ENCODE measurements at regions not wholly inside any gene's neighbourhood (a gene's known extent, or its start where the extent isn't known, plus 50 kb on each side); places are given as distances from the start of the nearest gene placed in this dataset.
A peak's percentile ranks its signal among the peaks of the same experiment; 100 is the strongest.
"Not testable (repeated sequence)": the region's sequence is repeated elsewhere in the genome, so short reads cannot be mapped to it uniquely, and the experiment has no call there.

DNA sequence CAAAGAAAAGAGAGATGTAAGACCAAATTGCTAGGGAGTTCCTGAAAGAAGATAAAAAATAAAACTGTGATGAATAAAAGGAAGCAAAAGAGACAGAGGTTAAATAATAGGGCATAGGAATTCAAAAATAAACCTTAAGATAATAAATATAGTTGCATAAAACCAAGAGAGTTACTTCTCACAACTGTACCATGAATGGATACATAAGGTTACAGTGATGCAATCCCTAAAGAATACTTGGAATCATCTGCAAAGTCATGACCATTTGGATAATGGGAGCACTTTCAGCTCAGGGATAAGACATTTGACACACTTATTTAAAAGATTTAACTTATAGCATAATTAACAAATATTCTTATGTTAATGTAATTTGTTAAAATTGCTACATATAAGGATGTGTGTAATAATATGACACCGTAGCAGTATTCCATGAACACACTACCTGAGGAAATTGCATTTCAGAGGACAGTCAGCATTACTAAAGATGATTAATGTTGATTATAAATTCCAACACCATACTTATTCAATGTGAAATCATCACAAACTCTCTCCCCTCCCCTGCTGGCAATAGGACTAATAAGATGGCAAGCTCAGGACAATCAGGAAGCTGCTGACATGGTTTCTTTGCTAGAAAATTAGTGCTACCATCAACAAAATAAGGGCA lies 202.1 kb upstream of the AKR1E2 start:
- in situ Hi-C loops (cut with HindIII; ENCODE audit: low pct_unique_long_range_greater_than_20kb, low sequenced_read_pairs) = no loop called here

DNA sequence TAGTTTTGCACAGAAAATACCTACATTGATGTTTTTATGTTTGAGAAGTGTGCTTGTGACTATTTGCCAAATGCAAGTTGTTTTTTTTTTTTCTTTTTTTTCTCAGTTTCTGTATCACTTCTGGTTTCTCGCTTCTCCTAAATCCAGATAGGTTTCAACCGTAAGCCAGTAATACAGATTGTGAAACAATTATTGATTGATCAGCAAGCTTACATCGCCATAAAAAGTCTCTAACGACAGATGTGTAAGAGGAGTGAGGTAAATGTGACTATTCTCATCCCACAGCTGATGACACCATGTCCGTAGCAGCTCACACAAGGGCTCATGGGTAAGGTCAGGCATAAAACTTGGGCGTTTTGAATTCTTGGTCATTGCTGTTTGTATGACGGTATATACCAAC lies 202.8 kb upstream of the AKR1E2 start:
- DNase-seq (ENCODE audit: low read depth) = no peak
- in situ Hi-C loops (cut with HindIII; ENCODE audit: low pct_unique_long_range_greater_than_20kb, low sequenced_read_pairs) = no loop called here

More for the DNA sequence above, 202.1 kb upstream of the AKR1E2 start:
- no peak for DNase-seq (ENCODE audit: low read depth)

GRCh38 chr10:4622384-4622783 lies 203.6 kb upstream of the AKR1E2 start:
- in situ Hi-C loops (cut with HindIII; ENCODE audit: low pct_unique_long_range_greater_than_20kb, low sequenced_read_pairs) = no loop called here

GRCh38 chr10:4617589-4617988 lies 208.4 kb upstream of the AKR1E2 start:
- DNase-seq (ENCODE audit: low read depth) = no peak
- in situ Hi-C loops (cut with HindIII; ENCODE audit: low pct_unique_long_range_greater_than_20kb, low sequenced_read_pairs) = no loop called here

More at GRCh38 chr10:4622384-4622783, 203.6 kb upstream of the AKR1E2 start:
- DNase-seq (ENCODE audit: low read depth) = no peak

DNA sequence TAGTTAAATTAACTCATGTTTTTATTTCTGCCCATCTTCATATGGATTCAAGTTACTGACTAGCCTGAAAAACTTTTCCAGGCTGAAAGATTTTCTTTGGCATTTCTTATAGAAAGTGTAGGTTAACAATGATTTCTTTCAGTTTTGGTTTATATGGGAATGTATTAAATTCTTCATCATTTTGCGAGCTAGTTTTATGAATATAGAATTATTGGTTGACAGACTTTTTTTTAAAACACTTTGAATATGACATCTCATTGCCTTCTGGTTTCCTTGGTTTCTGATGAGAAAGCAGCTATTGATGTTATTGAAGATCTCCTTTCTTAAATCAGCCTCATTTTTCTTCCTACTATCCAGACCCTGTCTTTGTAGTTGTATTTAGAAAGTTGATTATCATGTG lies 211.0 kb upstream of the AKR1E2 start:
- in situ Hi-C loops (cut with HindIII; ENCODE audit: low pct_unique_long_range_greater_than_20kb, low sequenced_read_pairs) = no loop called here
- DNase-seq (ENCODE audit: low read depth) = no peak

DNA sequence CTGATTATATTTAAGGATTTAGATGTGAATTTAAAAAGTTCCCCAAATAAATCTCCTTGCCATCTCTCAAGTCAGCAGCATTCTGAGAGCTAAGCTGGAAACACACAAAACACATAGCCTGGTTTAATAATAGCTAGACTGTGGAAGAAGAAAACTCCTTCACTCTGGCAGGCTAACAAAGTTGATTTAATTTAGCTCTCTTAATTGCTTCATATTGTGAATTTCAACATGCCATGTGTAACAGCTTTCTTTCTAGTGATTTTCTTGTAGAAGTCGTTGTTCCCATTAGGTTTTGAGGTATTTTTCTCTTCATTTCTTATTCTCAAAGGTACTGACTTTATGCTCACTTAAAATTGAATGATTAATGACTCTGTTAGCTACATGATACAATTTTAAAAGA lies 216.8 kb upstream of the AKR1E2 start:
- DNase-seq (ENCODE audit: low read depth) = no peak
- in situ Hi-C loops (cut with HindIII; ENCODE audit: low pct_unique_long_range_greater_than_20kb, low sequenced_read_pairs) = no loop called here

DNA sequence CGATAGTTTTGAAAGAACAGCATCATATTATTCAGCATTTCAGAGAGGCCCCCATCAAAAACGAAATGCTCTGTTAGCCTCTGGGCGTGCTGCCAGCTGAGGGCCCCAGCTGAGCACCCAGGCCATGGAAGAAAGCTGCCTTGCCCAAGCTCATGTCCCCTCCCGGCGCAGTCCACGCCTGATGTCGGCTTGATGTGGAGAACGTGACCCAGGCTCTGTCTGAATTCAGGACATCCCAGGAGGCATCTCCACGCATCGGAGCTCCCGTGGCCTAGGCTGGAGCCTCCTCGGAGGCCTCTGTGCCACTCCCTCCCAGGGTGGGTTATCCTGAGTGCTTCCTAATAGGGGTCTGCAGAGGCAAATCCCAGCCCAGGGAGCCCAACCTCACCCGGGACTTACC lies 218.3 kb upstream of the AKR1E2 start:
- in situ Hi-C loops (cut with HindIII; ENCODE audit: low pct_unique_long_range_greater_than_20kb, low sequenced_read_pairs) = no loop called here
- no peak for DNase-seq (ENCODE audit: low read depth)

GRCh38 chr10:4606856-4607636 lies 219.0 kb upstream of the AKR1E2 start:
- in situ Hi-C loops (cut with HindIII; ENCODE audit: low pct_unique_long_range_greater_than_20kb, low sequenced_read_pairs) = no loop called here
- DNase-seq (ENCODE audit: low read depth) = no peak

DNA sequence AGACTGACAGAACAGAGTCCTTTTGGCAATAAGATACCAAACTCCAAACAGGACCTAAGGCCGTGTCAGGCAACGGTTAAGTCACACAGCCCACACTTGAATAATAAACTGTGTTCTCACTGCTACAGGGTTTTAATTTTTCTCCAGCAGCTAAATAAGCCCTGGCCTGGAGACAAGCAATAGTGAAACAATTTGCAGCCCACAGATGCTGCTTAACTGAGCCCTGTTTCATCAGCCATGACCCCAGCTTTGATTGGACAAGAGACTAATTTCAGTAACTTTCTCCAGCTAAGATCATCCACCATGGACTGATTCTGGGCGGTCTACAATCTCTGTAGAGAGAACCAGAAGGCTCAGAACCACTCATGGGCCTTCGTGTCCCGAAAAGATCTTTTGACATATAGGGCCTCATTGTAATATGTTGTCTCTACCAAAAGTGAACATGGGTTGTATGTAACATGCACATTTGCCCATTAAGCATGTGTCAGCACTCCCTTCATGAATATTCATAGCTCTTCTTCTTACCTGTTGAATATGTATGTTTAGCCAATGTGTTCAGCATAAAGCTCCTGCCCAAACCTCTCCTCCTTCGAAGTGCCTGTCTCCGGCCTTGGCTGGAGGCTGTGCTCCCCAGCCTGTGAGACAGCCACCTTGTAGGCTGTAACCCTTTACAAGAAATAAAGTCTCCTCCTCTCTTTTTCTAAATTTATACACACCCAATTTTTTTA lies 223.1 kb upstream of the AKR1E2 start:
- in situ Hi-C loops (cut with HindIII; ENCODE audit: low pct_unique_long_range_greater_than_20kb, low sequenced_read_pairs) = no loop called here
- no peak for DNase-seq (ENCODE audit: low read depth)

GRCh38 chr10:4599471-4599870 lies 226.5 kb upstream of the AKR1E2 start:
- in situ Hi-C loops (cut with HindIII; ENCODE audit: low pct_unique_long_range_greater_than_20kb, low sequenced_read_pairs) = no loop called here
- no peak for DNase-seq (ENCODE audit: low read depth)

DNA sequence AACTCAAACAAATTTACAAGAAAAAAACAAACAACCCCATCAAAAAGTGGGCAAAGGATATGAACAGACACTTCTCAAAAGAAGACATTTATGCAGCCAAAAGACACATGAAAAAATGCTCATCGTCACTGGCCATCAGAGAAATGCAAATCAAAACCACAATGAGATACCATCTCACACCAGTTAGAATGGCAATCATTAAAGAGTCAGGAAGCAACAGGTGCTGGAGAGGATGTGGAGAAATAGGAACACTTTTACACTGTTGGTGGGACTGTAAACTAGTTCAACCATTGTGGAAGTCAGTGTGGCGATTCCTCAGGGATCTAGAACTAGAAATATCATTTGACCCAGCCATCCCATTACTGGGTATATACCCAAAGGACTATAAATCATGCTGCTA lies 228.1 kb upstream of the AKR1E2 start:
- in situ Hi-C loops (cut with HindIII; ENCODE audit: low pct_unique_long_range_greater_than_20kb, low sequenced_read_pairs); DNase-seq (ENCODE audit: low read depth): not testable (repeated sequence)

DNA sequence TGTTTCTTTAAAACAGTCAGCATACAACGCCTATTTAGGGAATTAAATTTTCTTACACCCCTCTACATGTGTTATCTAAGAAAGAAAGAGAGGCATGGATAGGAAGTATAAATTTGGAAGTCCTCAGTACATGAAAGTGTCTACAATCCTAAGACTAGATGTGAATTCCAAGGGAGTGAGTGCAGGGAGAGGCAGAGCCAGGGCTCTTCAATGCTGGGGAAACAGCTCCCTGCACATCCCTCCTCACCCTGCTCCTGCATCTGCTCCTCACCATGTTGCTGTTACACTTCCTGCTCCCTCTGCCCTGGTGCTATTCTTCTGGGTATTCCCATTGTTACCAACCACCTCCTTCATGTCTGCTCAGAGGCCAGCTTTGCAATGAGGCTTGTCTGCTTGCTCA lies 229.1 kb upstream of the AKR1E2 start:
- in situ Hi-C loops (cut with HindIII; ENCODE audit: low pct_unique_long_range_greater_than_20kb, low sequenced_read_pairs) = no loop called here
- no peak for DNase-seq (ENCODE audit: low read depth)

DNA sequence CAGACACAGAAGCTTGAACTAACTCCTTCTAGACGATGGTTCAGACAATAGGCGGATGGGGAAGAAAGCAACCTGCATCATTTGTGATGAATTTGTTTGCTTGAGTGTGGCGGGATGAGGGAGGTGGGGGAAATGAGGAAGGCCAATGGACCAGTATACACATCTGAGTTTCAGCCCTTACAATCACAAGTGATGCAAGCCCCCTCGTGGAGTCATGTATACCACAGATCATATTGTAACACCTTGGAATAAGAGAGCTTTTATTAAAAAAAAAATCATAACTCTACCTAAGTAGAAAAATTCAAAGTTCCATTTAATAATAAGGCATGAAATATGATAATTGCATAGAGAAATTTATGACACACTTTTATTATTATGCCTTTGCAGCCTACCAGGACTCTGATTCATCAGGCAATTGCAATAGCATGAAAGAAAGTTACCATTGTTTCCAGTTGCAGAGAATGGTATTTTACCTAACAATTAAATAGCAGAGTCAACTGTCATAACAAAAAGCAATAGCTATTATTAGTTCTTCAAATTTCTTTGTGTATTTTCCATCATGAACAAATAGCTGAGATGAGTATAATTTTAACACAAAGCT lies 230.2 kb upstream of the AKR1E2 start:
- in situ Hi-C loops (cut with HindIII; ENCODE audit: low pct_unique_long_range_greater_than_20kb, low sequenced_read_pairs) = no loop called here
- DNase-seq (ENCODE audit: low read depth) = no peak

DNA sequence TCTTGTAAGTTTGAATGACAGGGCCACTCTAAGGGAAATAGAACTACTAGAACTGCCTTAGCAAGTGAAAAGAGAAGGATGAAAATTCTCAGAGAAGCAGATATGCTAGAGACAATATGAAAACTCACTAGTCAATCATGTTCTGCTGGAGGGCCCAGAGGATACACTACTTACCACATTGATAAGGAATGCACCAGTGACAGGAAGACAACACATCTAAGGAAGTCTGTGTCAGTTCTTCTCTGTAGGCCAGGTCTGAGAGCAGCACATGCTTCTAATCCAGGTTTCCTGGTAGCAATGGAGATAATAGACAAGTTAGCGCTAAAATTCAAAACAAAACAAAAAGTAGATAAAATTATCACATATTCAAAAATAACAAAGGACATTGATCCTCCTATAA lies 235.2 kb upstream of the AKR1E2 start:
- DNase-seq (ENCODE audit: low read depth) = no peak
- in situ Hi-C loops (cut with HindIII; ENCODE audit: low pct_unique_long_range_greater_than_20kb, low sequenced_read_pairs) = no loop called here

DNA sequence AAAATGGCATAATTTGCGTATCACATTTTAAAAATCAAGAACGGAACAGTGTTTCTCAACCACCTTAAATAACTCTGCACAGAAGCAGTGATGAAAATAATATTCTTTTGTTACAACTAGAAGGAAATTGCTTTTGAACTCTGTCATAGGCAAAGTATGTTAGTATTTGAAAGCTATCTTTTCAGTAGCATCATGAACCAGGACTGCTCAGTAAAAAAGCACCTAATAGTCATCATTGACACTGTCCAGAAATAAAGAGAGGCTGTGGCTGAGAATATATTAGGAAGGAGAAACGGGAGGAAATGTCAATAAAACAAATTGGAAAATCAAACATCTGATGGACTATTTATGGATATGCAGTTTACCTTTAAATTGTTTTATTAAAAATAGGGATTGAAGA lies 237.2 kb upstream of the AKR1E2 start:
- in situ Hi-C loops (cut with HindIII; ENCODE audit: low pct_unique_long_range_greater_than_20kb, low sequenced_read_pairs) = no loop called here
- DNase-seq (ENCODE audit: low read depth) = no peak

- in situ Hi-C loops (cut with HindIII; ENCODE audit: low pct_unique_long_range_greater_than_20kb, low sequenced_read_pairs) = no loop called here
- DNase-seq (ENCODE audit: low read depth) = no peak
Observed at GRCh38 chr10:4587466-4587865, 238.5 kb upstream of the AKR1E2 start.

DNA sequence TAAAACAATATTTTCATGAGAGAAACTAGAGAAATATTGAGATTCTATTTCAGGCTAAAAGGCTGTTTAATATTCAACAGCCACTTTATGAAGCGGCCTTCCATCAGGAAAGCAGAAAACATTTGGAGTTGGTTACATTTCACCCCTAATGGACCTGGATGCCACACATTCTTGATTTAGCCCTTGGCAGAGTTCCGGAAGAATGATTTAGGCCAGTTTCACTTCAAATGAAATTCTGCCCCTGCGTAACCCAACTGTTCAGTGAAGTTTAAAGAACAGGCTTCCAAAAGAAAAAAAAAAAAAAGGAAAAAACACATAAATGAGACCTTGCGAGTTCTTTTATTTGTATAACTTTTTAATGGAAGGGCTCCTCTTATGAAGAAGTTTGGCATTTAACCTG lies 239.2 kb upstream of the AKR1E2 start:
- in situ Hi-C loops (cut with HindIII; ENCODE audit: low pct_unique_long_range_greater_than_20kb, low sequenced_read_pairs) = no loop called here
- DNase-seq (ENCODE audit: low read depth) = peak; percentile 11

- in situ Hi-C loops (cut with HindIII; ENCODE audit: low pct_unique_long_range_greater_than_20kb, low sequenced_read_pairs) = no loop called here
- DNase-seq (ENCODE audit: low read depth) = no peak
Observed at GRCh38 chr10:4581929-4582328, 244.1 kb upstream of the AKR1E2 start.

DNA sequence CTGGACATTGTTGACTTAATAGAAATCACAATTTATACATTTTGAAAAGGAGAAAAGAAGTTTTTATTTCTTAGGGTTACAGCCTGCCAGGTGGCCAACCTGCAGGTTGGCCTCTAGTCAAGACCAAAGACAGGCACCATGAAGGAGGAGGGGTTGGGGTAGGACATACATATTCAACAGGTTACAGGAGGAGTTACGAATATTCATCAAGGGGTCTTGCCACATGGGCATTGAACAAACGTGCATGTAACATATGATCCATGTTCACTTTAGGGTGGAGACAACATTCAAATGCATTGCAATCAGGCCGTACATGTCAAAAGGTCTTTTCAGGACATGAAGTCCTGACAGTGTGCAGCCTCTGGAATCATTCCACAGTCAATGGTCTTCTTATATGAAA lies 246.2 kb upstream of the AKR1E2 start:
- in situ Hi-C loops (cut with HindIII; ENCODE audit: low pct_unique_long_range_greater_than_20kb, low sequenced_read_pairs) = no loop called here
- no peak for DNase-seq (ENCODE audit: low read depth)

Measured in Caki2 (cell line).